GM23338 (cell line): ENCODE measurements at regions not wholly inside any gene's neighbourhood (a gene's known extent, or its start where the extent isn't known, plus 50 kb on each side); places are given as distances from the start of the nearest gene placed in this dataset.
A peak's percentile ranks its signal among the peaks of the same experiment; 100 is the strongest.

Experiments used
- ATAC-seq: fragments of 200-7000 bp; cut with Tn5 transposase; 3 replicates; pipeline ENCODE4 v1.9.1; 2020
- DNase-seq: peaks from one replicate; pipeline ENCODE4 v3.0.0-alpha.2; 2015; ENCODE audit warnings: low spot score
- H2AFZ ChIP-seq: fragments of 200-600 bp; sonication (generic); 2 replicates; pipeline ENCODE4 v1.8.0; 2016; ENCODE audit warnings: antibody characterized with exemption, mild to moderate bottlenecking, moderate library complexity
- H3F3A ChIP-seq: fragments of 200-600 bp; sonication (generic); replicated peaks from 2 replicates; pipeline ENCODE4 v1.8.0; 2017; ENCODE audit warnings: antibody characterized with exemption, mixed run types, low read depth
- H3K27ac ChIP-seq: fragments of 200-600 bp; sonication (generic); 2 replicates; pipeline ENCODE4 v1.6.1; 2016; ENCODE audit warnings: low read depth
- H3K27me3 ChIP-seq: fragments of 200-600 bp; sonication (generic); 2 replicates; pipeline ENCODE4 v1.8.0; 2016; ENCODE audit warnings: mild to moderate bottlenecking, mixed run types, moderate library complexity; ENCODE audit not compliant: insufficient read depth
- H3K36me3 ChIP-seq: fragments of 200-600 bp; sonication (generic); 2 replicates; pipeline ENCODE4 v1.8.0; 2016; ENCODE audit warnings: mild to moderate bottlenecking; ENCODE audit not compliant: insufficient read depth
- H3K4me1 ChIP-seq: fragments of 200-600 bp; sonication (generic); 2 replicates; pipeline ENCODE4 v1.8.0; 2016; ENCODE audit warnings: mild to moderate bottlenecking, moderate library complexity; ENCODE audit not compliant: insufficient read depth
- H3K4me2 ChIP-seq: fragments of 200-600 bp; sonication (generic); 2 replicates; pipeline ENCODE4 v1.7.1; 2017; ENCODE audit warnings: mixed run types
- H3K4me3 ChIP-seq: fragments of 200-600 bp; sonication (generic); 2 replicates; pipeline ENCODE4 v1.6.1; 2016; ENCODE audit warnings: mixed run types
- H3K79me2 ChIP-seq: fragments of 200-600 bp; sonication (generic); replicated peaks from 2 replicates; pipeline ENCODE4 v1.8.0; 2017; ENCODE audit warnings: mild to moderate bottlenecking; ENCODE audit not compliant: insufficient read depth
- H3K9me2 ChIP-seq: fragments of 200-600 bp; sonication (generic); 2 replicates; pipeline ENCODE4 v1.8.0; 2017; ENCODE audit not compliant: insufficient read depth
- H4K20me1 ChIP-seq: fragments of 200-600 bp; sonication (generic); replicated peaks from 2 replicates; pipeline ENCODE4 v1.8.0; 2017; ENCODE audit warnings: mild to moderate bottlenecking; ENCODE audit not compliant: insufficient read depth
- H3K27ac Mint-ChIP-seq: 2 replicates; pipeline ENCODE4 v1.8.0; 2020; ENCODE audit warnings: inconsistent platforms, mild to moderate bottlenecking, moderate library complexity, mixed read lengths
- H3K27me3 Mint-ChIP-seq: 3 replicates; pipeline ENCODE4 v1.8.0; 2022; ENCODE audit warnings: low read depth, mild to moderate bottlenecking, moderate library complexity, mixed read lengths, inconsistent platforms; ENCODE audit not compliant: insufficient read depth, poor library complexity
- H3K36me3 Mint-ChIP-seq: 3 replicates; pipeline ENCODE4 v1.8.0; 2021; ENCODE audit warnings: low read depth, mild to moderate bottlenecking, inconsistent platforms, moderate library complexity, mixed read lengths
- H3K4me1 Mint-ChIP-seq: 3 replicates; pipeline ENCODE4 v1.8.0; 2020; ENCODE audit warnings: mild to moderate bottlenecking, inconsistent platforms, mixed read lengths
- H3K4me3 Mint-ChIP-seq: 3 replicates; pipeline ENCODE4 v1.8.0; 2021; ENCODE audit warnings: moderate library complexity, mild to moderate bottlenecking, inconsistent platforms, mixed read lengths
- H3K9me3 Mint-ChIP-seq: 3 replicates; pipeline ENCODE4 v1.8.0; 2020; ENCODE audit warnings: moderate library complexity, mild to moderate bottlenecking, inconsistent platforms, mixed read lengths
- CREB1 ChIP-seq: fragments of 250-450 bp; sonication (Bioruptor Pico); IDR thresholded peaks from 2 replicates; pipeline ENCODE4 v1.5.0; 2020; ENCODE audit warnings: low read depth, mild to moderate bottlenecking, moderate library complexity
- EZH2 ChIP-seq: fragments of 200-600 bp; sonication (generic); IDR thresholded peaks from one replicate; pipeline ENCODE4 v1.8.0; 2017; ENCODE audit warnings: antibody characterized with exemption, mild to moderate bottlenecking, low read depth; ENCODE audit not compliant: unreplicated experiment
- EZH2phosphoT487 ChIP-seq: fragments of 200-600 bp; sonication (generic); IDR thresholded peaks from one replicate; pipeline ENCODE4 v1.8.1; 2018; ENCODE audit warnings: antibody characterized with exemption; ENCODE audit not compliant: unreplicated experiment
- JUNB ChIP-seq: IDR thresholded peaks from one replicate; pipeline ENCODE4 v1.6.1; 2016; ENCODE audit warnings: antibody characterized with exemption; ENCODE audit not compliant: unreplicated experiment
- NANOG ChIP-seq: IDR thresholded peaks from 2 replicates; pipeline ENCODE4 v1.6.1; 2016; ENCODE audit warnings: antibody characterized with exemption, borderline replicate concordance
- POLR2AphosphoS5 ChIP-seq: IDR thresholded peaks from 2 replicates; pipeline ENCODE4 v1.6.1; 2016; ENCODE audit warnings: antibody characterized with exemption, low read depth
- STAT1 ChIP-seq: IDR thresholded peaks from one replicate; pipeline ENCODE4 v1.6.1; 2016; ENCODE audit warnings: antibody characterized with exemption; ENCODE audit not compliant: unreplicated experiment
- ZNF114 ChIP-seq: fragments of 250-450 bp; sonication (Bioruptor Pico); IDR thresholded peaks from 2 replicates; pipeline ENCODE4 v1.5.0; 2020; ENCODE audit warnings: mild to moderate bottlenecking, moderate library complexity
- ZNF331 ChIP-seq: fragments of 250-450 bp; sonication (Bioruptor Pico); IDR thresholded peaks from 2 replicates; pipeline ENCODE4 v1.5.0; 2020; ENCODE audit warnings: low read depth, mild to moderate bottlenecking, moderate library complexity
- TF ChIP-seq, protein P1 (sequence below): IDR thresholded peaks from 2 replicates; pipeline ENCODE4 v1.6.1; 2016; ENCODE audit warnings: antibody characterized with exemption
- TF ChIP-seq, protein P2 (sequence below): fragments of 250-450 bp; sonication (Bioruptor Pico); IDR thresholded peaks from 2 replicates; pipeline ENCODE4 v1.5.0; 2020; ENCODE audit warnings: mild to moderate bottlenecking, moderate library complexity
- TF ChIP-seq, protein P3 (sequence below), 2 experiments: fragments of 200-600 bp in 1 of 2; sonication (generic) in 1 of 2; conservative IDR thresholded peaks; 2 replicates each; pipeline versions ENCODE4 v1.5.1 to v1.6.1; 2016 to 2017; ENCODE audit warnings: antibody characterized with exemption in 2 of 2, low read depth in 2 of 2, mild to moderate bottlenecking in 2 of 2, moderate library complexity in 1 of 2
- TF ChIP-seq, protein P4 (sequence below): IDR thresholded peaks from one replicate; pipeline ENCODE4 v1.6.1; 2018; ENCODE audit warnings: antibody characterized with exemption; ENCODE audit not compliant: unreplicated experiment

DNA sequence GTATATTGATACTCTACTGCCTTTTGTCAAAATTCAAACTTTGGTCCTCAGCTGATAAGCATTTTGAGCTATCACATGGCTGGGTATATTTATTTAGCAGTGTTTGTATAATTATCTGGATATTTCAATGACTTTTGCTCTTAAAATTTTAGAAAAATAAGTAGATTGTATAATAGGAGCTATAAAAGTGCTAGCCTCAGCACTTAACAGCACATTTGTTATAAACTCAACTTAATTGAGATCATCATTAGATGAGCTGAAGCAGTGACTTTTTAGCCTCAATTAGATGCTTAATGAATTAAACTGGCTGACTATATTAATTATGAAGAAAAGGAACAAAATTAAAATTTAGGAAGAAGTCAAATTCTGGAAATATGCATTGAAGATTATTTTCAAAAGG is 429.9 kb downstream of the DYNC2H1 start (continued):
- TF ChIP-seq EZH2phosphoT487 = no peak

GRCh38 chr11:103541186-103541795 is 432.1 kb downstream of the DYNC2H1 start:
- H3K4me2 ChIP-seq = no peak overlapping the region
- H3K9me3 Mint-ChIP-seq = peaks cover 16% of the 10 kb centered on the region
- no peak for ATAC-seq

More at GRCh38 chr11:103541186-103541795, 432.1 kb downstream of the DYNC2H1 start:
- no peak overlapping the region for H3K4me3 ChIP-seq
- Mint-ChIP-seq H3K27me3 (peaks cover 4% of the 10 kb centered on the region), H3K4me3 (no peak overlapping the region), H3K36me3 (peaks cover 10% of the 10 kb centered on the region; the same call in 2 of the 3 replicates), H3K27ac (no peak overlapping the region), H3K4me1 (peaks cover 12% of the 10 kb centered on the region; the same call in 2 of the 3 replicates)
- no peak for TF ChIP-seq ZNF331 (CRISPR knock-in tag)
- TF ChIP-seq, protein P1, sequence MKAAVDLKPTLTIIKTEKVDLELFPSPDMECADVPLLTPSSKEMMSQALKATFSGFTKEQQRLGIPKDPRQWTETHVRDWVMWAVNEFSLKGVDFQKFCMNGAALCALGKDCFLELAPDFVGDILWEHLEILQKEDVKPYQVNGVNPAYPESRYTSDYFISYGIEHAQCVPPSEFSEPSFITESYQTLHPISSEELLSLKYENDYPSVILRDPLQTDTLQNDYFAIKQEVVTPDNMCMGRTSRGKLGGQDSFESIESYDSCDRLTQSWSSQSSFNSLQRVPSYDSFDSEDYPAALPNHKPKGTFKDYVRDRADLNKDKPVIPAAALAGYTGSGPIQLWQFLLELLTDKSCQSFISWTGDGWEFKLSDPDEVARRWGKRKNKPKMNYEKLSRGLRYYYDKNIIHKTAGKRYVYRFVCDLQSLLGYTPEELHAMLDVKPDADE = no peak
- no peak for TF ChIP-seq JUNB
- no peak for TF ChIP-seq EZH2
- TF ChIP-seq, protein P2, sequence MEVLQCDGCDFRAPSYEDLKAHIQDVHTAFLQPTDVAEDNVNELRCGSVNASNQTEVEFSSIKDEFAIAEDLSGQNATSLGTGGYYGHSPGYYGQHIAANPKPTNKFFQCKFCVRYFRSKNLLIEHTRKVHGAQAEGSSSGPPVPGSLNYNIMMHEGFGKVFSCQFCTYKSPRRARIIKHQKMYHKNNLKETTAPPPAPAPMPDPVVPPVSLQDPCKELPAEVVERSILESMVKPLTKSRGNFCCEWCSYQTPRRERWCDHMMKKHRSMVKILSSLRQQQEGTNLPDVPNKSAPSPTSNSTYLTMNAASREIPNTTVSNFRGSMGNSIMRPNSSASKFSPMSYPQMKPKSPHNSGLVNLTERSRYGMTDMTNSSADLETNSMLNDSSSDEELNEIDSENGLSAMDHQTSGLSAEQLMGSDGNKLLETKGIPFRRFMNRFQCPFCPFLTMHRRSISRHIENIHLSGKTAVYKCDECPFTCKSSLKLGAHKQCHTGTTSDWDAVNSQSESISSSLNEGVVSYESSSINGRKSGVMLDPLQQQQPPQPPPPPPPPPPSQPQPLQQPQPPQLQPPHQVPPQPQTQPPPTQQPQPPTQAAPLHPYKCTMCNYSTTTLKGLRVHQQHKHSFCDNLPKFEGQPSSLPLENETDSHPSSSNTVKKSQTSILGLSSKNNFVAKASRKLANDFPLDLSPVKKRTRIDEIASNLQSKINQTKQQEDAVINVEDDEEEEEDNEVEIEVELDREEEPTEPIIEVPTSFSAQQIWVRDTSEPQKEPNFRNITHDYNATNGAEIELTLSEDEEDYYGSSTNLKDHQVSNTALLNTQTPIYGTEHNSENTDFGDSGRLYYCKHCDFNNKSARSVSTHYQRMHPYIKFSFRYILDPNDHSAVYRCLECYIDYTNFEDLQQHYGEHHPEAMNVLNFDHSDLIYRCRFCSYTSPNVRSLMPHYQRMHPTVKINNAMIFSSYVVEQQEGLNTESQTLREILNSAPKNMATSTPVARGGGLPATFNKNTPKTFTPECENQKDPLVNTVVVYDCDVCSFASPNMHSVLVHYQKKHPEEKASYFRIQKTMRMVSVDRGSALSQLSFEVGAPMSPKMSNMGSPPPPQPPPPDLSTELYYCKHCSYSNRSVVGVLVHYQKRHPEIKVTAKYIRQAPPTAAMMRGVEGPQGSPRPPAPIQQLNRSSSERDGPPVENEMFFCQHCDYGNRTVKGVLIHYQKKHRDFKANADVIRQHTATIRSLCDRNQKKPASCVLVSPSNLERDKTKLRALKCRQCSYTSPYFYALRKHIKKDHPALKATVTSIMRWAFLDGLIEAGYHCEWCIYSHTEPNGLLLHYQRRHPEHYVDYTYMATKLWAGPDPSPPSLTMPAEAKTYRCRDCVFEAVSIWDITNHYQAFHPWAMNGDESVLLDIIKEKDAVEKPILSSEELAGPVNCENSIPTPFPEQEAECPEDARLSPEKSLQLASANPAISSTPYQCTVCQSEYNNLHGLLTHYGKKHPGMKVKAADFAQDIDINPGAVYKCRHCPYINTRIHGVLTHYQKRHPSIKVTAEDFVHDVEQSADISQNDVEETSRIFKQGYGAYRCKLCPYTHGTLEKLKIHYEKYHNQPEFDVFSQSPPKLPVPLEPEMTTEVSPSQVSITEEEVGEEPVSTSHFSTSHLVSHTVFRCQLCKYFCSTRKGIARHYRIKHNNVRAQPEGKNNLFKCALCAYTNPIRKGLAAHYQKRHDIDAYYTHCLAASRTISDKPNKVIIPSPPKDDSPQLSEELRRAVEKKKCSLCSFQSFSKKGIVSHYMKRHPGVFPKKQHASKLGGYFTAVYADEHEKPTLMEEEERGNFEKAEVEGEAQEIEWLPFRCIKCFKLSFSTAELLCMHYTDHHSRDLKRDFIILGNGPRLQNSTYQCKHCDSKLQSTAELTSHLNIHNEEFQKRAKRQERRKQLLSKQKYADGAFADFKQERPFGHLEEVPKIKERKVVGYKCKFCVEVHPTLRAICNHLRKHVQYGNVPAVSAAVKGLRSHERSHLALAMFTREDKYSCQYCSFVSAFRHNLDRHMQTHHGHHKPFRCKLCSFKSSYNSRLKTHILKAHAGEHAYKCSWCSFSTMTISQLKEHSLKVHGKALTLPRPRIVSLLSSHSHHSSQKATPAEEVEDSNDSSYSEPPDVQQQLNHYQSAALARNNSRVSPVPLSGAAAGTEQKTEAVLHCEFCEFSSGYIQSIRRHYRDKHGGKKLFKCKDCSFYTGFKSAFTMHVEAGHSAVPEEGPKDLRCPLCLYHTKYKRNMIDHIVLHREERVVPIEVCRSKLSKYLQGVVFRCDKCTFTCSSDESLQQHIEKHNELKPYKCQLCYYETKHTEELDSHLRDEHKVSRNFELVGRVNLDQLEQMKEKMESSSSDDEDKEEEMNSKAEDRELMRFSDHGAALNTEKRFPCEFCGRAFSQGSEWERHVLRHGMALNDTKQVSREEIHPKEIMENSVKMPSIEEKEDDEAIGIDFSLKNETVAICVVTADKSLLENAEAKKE = no peak
- no peak for TF ChIP-seq STAT1
- no peak for TF ChIP-seq ZNF114 (CRISPR knock-in tag)
- TF ChIP-seq, protein P3, sequence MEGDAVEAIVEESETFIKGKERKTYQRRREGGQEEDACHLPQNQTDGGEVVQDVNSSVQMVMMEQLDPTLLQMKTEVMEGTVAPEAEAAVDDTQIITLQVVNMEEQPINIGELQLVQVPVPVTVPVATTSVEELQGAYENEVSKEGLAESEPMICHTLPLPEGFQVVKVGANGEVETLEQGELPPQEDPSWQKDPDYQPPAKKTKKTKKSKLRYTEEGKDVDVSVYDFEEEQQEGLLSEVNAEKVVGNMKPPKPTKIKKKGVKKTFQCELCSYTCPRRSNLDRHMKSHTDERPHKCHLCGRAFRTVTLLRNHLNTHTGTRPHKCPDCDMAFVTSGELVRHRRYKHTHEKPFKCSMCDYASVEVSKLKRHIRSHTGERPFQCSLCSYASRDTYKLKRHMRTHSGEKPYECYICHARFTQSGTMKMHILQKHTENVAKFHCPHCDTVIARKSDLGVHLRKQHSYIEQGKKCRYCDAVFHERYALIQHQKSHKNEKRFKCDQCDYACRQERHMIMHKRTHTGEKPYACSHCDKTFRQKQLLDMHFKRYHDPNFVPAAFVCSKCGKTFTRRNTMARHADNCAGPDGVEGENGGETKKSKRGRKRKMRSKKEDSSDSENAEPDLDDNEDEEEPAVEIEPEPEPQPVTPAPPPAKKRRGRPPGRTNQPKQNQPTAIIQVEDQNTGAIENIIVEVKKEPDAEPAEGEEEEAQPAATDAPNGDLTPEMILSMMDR (conservative IDR thresholded peaks at IDR 0.05; ENCODE audit: low read depth in 2 of 2) = no peak
- TF ChIP-seq, protein P4, sequence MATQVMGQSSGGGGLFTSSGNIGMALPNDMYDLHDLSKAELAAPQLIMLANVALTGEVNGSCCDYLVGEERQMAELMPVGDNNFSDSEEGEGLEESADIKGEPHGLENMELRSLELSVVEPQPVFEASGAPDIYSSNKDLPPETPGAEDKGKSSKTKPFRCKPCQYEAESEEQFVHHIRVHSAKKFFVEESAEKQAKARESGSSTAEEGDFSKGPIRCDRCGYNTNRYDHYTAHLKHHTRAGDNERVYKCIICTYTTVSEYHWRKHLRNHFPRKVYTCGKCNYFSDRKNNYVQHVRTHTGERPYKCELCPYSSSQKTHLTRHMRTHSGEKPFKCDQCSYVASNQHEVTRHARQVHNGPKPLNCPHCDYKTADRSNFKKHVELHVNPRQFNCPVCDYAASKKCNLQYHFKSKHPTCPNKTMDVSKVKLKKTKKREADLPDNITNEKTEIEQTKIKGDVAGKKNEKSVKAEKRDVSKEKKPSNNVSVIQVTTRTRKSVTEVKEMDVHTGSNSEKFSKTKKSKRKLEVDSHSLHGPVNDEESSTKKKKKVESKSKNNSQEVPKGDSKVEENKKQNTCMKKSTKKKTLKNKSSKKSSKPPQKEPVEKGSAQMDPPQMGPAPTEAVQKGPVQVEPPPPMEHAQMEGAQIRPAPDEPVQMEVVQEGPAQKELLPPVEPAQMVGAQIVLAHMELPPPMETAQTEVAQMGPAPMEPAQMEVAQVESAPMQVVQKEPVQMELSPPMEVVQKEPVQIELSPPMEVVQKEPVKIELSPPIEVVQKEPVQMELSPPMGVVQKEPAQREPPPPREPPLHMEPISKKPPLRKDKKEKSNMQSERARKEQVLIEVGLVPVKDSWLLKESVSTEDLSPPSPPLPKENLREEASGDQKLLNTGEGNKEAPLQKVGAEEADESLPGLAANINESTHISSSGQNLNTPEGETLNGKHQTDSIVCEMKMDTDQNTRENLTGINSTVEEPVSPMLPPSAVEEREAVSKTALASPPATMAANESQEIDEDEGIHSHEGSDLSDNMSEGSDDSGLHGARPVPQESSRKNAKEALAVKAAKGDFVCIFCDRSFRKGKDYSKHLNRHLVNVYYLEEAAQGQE = no peak
- no peak for TF ChIP-seq POLR2AphosphoS5
- no peak for TF ChIP-seq CREB1 (CRISPR knock-in tag)
- TF ChIP-seq NANOG = no peak
- H3K4me1 ChIP-seq = peaks cover 6% of the 10 kb centered on the region; the same call in 1 of the 2 replicates
- DNase-seq = peak; percentile 14
- H3K9me2 ChIP-seq = 0 out of 2 replicates have a peak, but pooled peaks cover 3% of the 10 kb centered on the region
- H2AFZ ChIP-seq = no peak overlapping the region
- no peaks in the 10 kb centered on the region for H3F3A ChIP-seq
- H3K79me2 ChIP-seq = no peaks in the 10 kb centered on the region
- no peaks in the 10 kb centered on the region for H3K36me3 ChIP-seq
- no peaks in the 10 kb centered on the region for H4K20me1 ChIP-seq
- no peak overlapping the region for H3K27ac ChIP-seq
- no peaks in the 10 kb centered on the region for H3K27me3 ChIP-seq
